ENCODE measurements at regions not wholly inside any gene's neighbourhood (a gene's known extent, or its start where the extent isn't known, plus 50 kb on each side); places are given as distances from the start of the nearest gene placed in this dataset.

DNA sequence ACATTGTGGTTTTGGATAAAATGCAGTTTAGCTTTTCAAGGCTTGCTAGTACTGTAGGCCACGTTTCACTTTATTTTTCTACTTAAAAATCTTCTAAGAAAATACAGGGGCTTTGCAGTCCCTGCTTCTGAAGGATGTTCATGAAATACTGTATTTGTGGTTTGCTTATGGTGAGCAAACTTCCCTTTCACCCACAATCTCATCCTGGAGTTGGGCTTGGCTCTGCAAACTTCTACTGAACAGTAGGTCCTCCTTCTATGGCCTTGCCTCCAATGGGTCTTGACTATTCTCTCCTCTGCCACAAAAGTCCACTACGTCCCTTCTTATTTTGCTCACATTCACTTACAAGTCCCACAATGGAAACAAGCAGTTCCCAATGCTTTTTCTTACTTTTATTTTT, 502.7 kb upstream of the KLF4 start:
- POLR2A ChIA-PET = no interaction called here

DNA sequence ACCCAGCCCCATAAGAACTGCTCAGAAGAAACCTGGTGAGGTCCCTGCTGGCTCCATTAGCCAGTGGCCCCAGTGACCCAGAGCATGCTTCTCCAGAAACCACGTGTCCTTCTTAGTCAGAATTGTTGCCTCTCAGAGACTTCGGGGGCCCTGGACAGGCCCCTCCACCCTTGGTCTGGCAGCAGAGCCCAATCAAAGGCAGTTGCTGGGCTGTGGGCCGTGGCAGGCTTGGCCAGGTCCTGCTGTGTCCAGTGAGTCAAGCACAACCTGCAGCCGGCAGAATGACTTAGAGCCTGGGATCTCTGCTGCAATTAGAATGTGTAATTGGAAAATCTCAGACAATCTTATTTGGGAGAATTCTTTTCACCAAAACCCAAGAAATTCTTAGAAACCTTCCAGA, 502.0 kb upstream of the KLF4 start:
- no peaks in the 10 kb centered on the region for H3K9me3 ChIP-seq (ENCODE audit: control extremely low read depth in 1 of 5, control insufficient read depth in 4 of 5, insufficient read depth in 2 of 5, low read depth in 1 of 5, low read length in 4 of 5)
- no peaks in the 10 kb centered on the region for H3K36me3 ChIP-seq (ENCODE audit: control insufficient read depth in 4 of 4, insufficient read depth in 4 of 4, low read length in 3 of 4)
- ChIA-PET CTCF (no interaction called here), POLR2A (no interaction called here)
- no peak for DNase-seq
- no peak overlapping the region for H3K4me3 ChIP-seq (ENCODE audit: control insufficient read depth in 1 of 7, extremely low read depth in 1 of 7, insufficient read depth in 4 of 7, low read depth in 2 of 7, low read length in 6 of 7)
- WGBS (ENCODE audit: insufficient coverage) = 95% methylated on average over 3 of the region's 4 CpGs
- H3K27me3 ChIP-seq (replicated peaks in 2 of 5; ENCODE audit: control insufficient read depth in 4 of 5, insufficient read depth in 5 of 5, low read length in 4 of 5) = no peaks in the 10 kb centered on the region
- no peak overlapping the region for H3K27ac ChIP-seq (ENCODE audit: insufficient read depth in 1 of 2, low read depth in 1 of 2, low read length in 2 of 2, poor library complexity in 1 of 2, severe bottlenecking in 2 of 2)
- peaks cover 0 to 12% (median 7%) of the 10 kb centered on the region in 4 experiments for H3K4me1 ChIP-seq (ENCODE audit: control extremely low read depth in 1 of 4, control insufficient read depth in 4 of 4, insufficient read depth in 4 of 4, low read length in 3 of 4)

More for the DNA sequence above, 502.7 kb upstream of the KLF4 start:
- 100% methylated on average over 1 of the region's 2 CpGs for WGBS (ENCODE audit: insufficient coverage)
- DNase-seq = peak in 2 of 3 donors; percentile 38 to 39
- Histone ChIP-seq H3K4me1 (ENCODE audit: control extremely low read depth in 1 of 4, control insufficient read depth in 4 of 4, insufficient read depth in 4 of 4, low read length in 3 of 4) (peaks cover 0 to 12% (median 7%) of the 10 kb centered on the region in 4 experiments), H3K9me3 (ENCODE audit: control extremely low read depth in 1 of 5, control insufficient read depth in 4 of 5, insufficient read depth in 2 of 5, low read depth in 1 of 5, low read length in 4 of 5) (no peaks in the 10 kb centered on the region), H3K4me3 (ENCODE audit: control insufficient read depth in 1 of 7, extremely low read depth in 1 of 7, insufficient read depth in 4 of 7, low read depth in 2 of 7, low read length in 6 of 7) (no peak overlapping the region), H3K36me3 (ENCODE audit: control insufficient read depth in 4 of 4, insufficient read depth in 4 of 4, low read length in 3 of 4) (no peaks in the 10 kb centered on the region), H3K27me3 (replicated peaks in 2 of 5; ENCODE audit: control insufficient read depth in 4 of 5, insufficient read depth in 5 of 5, low read length in 4 of 5) (no peaks in the 10 kb centered on the region), H3K27ac (ENCODE audit: insufficient read depth in 1 of 2, low read depth in 1 of 2, low read length in 2 of 2, poor library complexity in 1 of 2, severe bottlenecking in 2 of 2) (no peak overlapping the region)
- CTCF ChIA-PET = no interaction called here

- 93% methylated on average over 2 of the region's 2 CpGs for WGBS (ENCODE audit: insufficient coverage)
- no peaks in the 10 kb centered on the region for H3K27me3 ChIP-seq (replicated peaks in 2 of 5; ENCODE audit: control insufficient read depth in 4 of 5, insufficient read depth in 5 of 5, low read length in 4 of 5)
- no peak overlapping the region for H3K27ac ChIP-seq (ENCODE audit: insufficient read depth in 1 of 2, low read depth in 1 of 2, low read length in 2 of 2, poor library complexity in 1 of 2, severe bottlenecking in 2 of 2)
- no peaks in the 10 kb centered on the region for H3K36me3 ChIP-seq (ENCODE audit: control insufficient read depth in 4 of 4, insufficient read depth in 4 of 4, low read length in 3 of 4)
- no peaks in the 10 kb centered on the region for H3K9me3 ChIP-seq (ENCODE audit: control extremely low read depth in 1 of 5, control insufficient read depth in 4 of 5, insufficient read depth in 2 of 5, low read depth in 1 of 5, low read length in 4 of 5)
- ChIA-PET CTCF (no interaction called here), POLR2A (no interaction called here)
- no peak overlapping the region for H3K4me3 ChIP-seq (ENCODE audit: control insufficient read depth in 1 of 7, extremely low read depth in 1 of 7, insufficient read depth in 4 of 7, low read depth in 2 of 7, low read length in 6 of 7)
- H3K4me1 ChIP-seq (ENCODE audit: control extremely low read depth in 1 of 4, control insufficient read depth in 4 of 4, insufficient read depth in 4 of 4, low read length in 3 of 4) = peaks cover 0 to 12% (median 7%) of the 10 kb centered on the region in 4 experiments
- DNase-seq = no peak
Observed at GRCh38 chr9:107989544-107989943, 500.0 kb upstream of the KLF4 start.

GRCh38 chr9:107989099-107989498, 499.5 kb upstream of the KLF4 start:
- WGBS (ENCODE audit: insufficient coverage) = 65% methylated on average over 4 of the region's 4 CpGs
- DNase-seq = no peak
- peaks cover 0 to 12% (median 7%) of the 10 kb centered on the region in 4 experiments for H3K4me1 ChIP-seq (ENCODE audit: control extremely low read depth in 1 of 4, control insufficient read depth in 4 of 4, insufficient read depth in 4 of 4, low read length in 3 of 4)
- no peak overlapping the region for H3K4me3 ChIP-seq (ENCODE audit: control insufficient read depth in 1 of 7, extremely low read depth in 1 of 7, insufficient read depth in 4 of 7, low read depth in 2 of 7, low read length in 6 of 7)
- H3K27ac ChIP-seq (ENCODE audit: insufficient read depth in 1 of 2, low read depth in 1 of 2, low read length in 2 of 2, poor library complexity in 1 of 2, severe bottlenecking in 2 of 2) = no peak overlapping the region
- no peaks in the 10 kb centered on the region for H3K9me3 ChIP-seq (ENCODE audit: control extremely low read depth in 1 of 5, control insufficient read depth in 4 of 5, insufficient read depth in 2 of 5, low read depth in 1 of 5, low read length in 4 of 5)
- H3K27me3 ChIP-seq (replicated peaks in 2 of 5; ENCODE audit: control insufficient read depth in 4 of 5, insufficient read depth in 5 of 5, low read length in 4 of 5) = no peaks in the 10 kb centered on the region
- ChIA-PET POLR2A (no interaction called here), CTCF (no interaction called here)
- no peaks in the 10 kb centered on the region for H3K36me3 ChIP-seq (ENCODE audit: control insufficient read depth in 4 of 4, insufficient read depth in 4 of 4, low read length in 3 of 4)

- H3K27me3 ChIP-seq (replicated peaks in 2 of 5; ENCODE audit: control insufficient read depth in 4 of 5, insufficient read depth in 5 of 5, low read length in 4 of 5) = no peaks in the 10 kb centered on the region
- H3K36me3 ChIP-seq (ENCODE audit: control insufficient read depth in 4 of 4, insufficient read depth in 4 of 4, low read length in 3 of 4) = no peaks in the 10 kb centered on the region
- H3K4me1 ChIP-seq (ENCODE audit: control extremely low read depth in 1 of 4, control insufficient read depth in 4 of 4, insufficient read depth in 4 of 4, low read length in 3 of 4) = no peaks in the 10 kb centered on the region
- no peak overlapping the region for H3K4me3 ChIP-seq (ENCODE audit: control insufficient read depth in 1 of 7, extremely low read depth in 1 of 7, insufficient read depth in 4 of 7, low read depth in 2 of 7, low read length in 6 of 7)
- H3K27ac ChIP-seq (ENCODE audit: insufficient read depth in 1 of 2, low read depth in 1 of 2, low read length in 2 of 2, poor library complexity in 1 of 2, severe bottlenecking in 2 of 2) = no peak overlapping the region
- WGBS (ENCODE audit: insufficient coverage) = 92% methylated on average over 2 of the region's 2 CpGs
- H3K9me3 ChIP-seq (ENCODE audit: control extremely low read depth in 1 of 5, control insufficient read depth in 4 of 5, insufficient read depth in 2 of 5, low read depth in 1 of 5, low read length in 4 of 5) = no peaks in the 10 kb centered on the region
- POLR2A ChIA-PET = no interaction called here
- DNase-seq = no peak
- CTCF ChIA-PET = no interaction called here
Observed at GRCh38 chr9:107984956-107985355, 495.4 kb upstream of the KLF4 start.

DNA sequence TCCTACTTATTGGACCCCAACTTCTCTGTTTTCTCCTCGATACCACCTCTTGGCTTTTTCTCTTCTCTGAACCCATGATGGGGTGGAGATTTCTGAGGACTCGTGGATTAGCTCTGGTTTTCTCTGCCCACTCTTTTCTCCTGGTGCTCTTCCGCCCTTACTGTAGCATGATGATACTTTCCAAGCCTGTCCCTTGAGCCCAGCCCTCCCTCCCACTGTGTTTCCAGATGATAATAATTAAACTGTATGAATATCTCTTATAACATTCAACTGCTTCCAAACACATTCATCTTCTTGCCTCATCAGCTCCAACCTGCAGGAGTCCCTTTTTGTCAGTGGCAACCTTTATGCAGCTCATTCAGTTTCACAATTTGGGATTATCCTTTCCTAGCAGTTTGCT, 494.2 kb upstream of the KLF4 start:
- H3K4me3 ChIP-seq (ENCODE audit: control insufficient read depth in 1 of 7, extremely low read depth in 1 of 7, insufficient read depth in 4 of 7, low read depth in 2 of 7, low read length in 6 of 7) = no peak overlapping the region
- DNase-seq = no peak
- H3K4me1 ChIP-seq (ENCODE audit: control extremely low read depth in 1 of 4, control insufficient read depth in 4 of 4, insufficient read depth in 4 of 4, low read length in 3 of 4) = no peaks in the 10 kb centered on the region

GRCh38 chr9:107983181-107983603, 493.6 kb upstream of the KLF4 start:
- DNase-seq = no peak
- 100% methylated on average over 1 of the region's 3 CpGs for WGBS (ENCODE audit: insufficient coverage)
- Histone ChIP-seq H3K4me1 (ENCODE audit: control extremely low read depth in 1 of 4, control insufficient read depth in 4 of 4, insufficient read depth in 4 of 4, low read length in 3 of 4) (no peaks in the 10 kb centered on the region), H3K36me3 (ENCODE audit: control insufficient read depth in 4 of 4, insufficient read depth in 4 of 4, low read length in 3 of 4) (no peaks in the 10 kb centered on the region), H3K27me3 (replicated peaks in 2 of 5; ENCODE audit: control insufficient read depth in 4 of 5, insufficient read depth in 5 of 5, low read length in 4 of 5) (no peaks in the 10 kb centered on the region), H3K27ac (ENCODE audit: insufficient read depth in 1 of 2, low read depth in 1 of 2, low read length in 2 of 2, poor library complexity in 1 of 2, severe bottlenecking in 2 of 2) (no peak overlapping the region), H3K4me3 (ENCODE audit: control insufficient read depth in 1 of 7, extremely low read depth in 1 of 7, insufficient read depth in 4 of 7, low read depth in 2 of 7, low read length in 6 of 7) (no peak overlapping the region), H3K9me3 (ENCODE audit: control extremely low read depth in 1 of 5, control insufficient read depth in 4 of 5, insufficient read depth in 2 of 5, low read depth in 1 of 5, low read length in 4 of 5) (no peaks in the 10 kb centered on the region)
- CTCF ChIA-PET = no interaction called here
- POLR2A ChIA-PET = no interaction called here

More for the DNA sequence above, 494.2 kb upstream of the KLF4 start:
- ChIA-PET POLR2A (no interaction called here), CTCF (no interaction called here)
- no peaks in the 10 kb centered on the region for H3K27me3 ChIP-seq (replicated peaks in 2 of 5; ENCODE audit: control insufficient read depth in 4 of 5, insufficient read depth in 5 of 5, low read length in 4 of 5)
- H3K27ac ChIP-seq (ENCODE audit: insufficient read depth in 1 of 2, low read depth in 1 of 2, low read length in 2 of 2, poor library complexity in 1 of 2, severe bottlenecking in 2 of 2) = no peak overlapping the region
- WGBS (ENCODE audit: insufficient coverage) = no CpG with 5 or more reads among the region's 3 CpGs
- no peaks in the 10 kb centered on the region for H3K9me3 ChIP-seq (ENCODE audit: control extremely low read depth in 1 of 5, control insufficient read depth in 4 of 5, insufficient read depth in 2 of 5, low read depth in 1 of 5, low read length in 4 of 5)
- H3K36me3 ChIP-seq (ENCODE audit: control insufficient read depth in 4 of 4, insufficient read depth in 4 of 4, low read length in 3 of 4) = no peaks in the 10 kb centered on the region

Measured in common myeloid progenitor, CD34-positive (primary cell).